Pancreas (tissue), 10 donors: ENCODE measurements at regions not wholly inside any gene's neighbourhood (a gene's known extent, or its start where the extent isn't known, plus 50 kb on each side); places are given as distances from the start of the nearest gene placed in this dataset.

Experiments used
- ATAC-seq, 4 donors: fragments of 200-7000 bp; cut with Tn5 transposase; one replicate each; pipeline versions ENCODE4 v1.8.0 to v1.9.1; 2020; ENCODE audit warnings: mild to moderate bottlenecking in 4 of 4, moderate library complexity in 4 of 4
- DNase-seq, 6 donors: peaks; one replicate each; pipeline ENCODE4 v3.0.0-alpha.2; 2020
- FAIRE-seq: peaks from 2 replicates; lab custom pipeline; 2012; peaks lifted over from hg19 to GRCh38; lab: Jason Lieb, UNC
- H3K27ac ChIP-seq, 4 donors: fragments of 200-600 bp; sonication (generic); 1 replicate in 3 of 4; 2 replicates in 1 of 4; pipeline versions ENCODE4 v1.5.0 to v1.8.0; 2020
- H3K27me3 ChIP-seq, 4 donors: fragments of 200-600 bp; one replicate each; pipeline ENCODE4 v1.8.0; 2021
- H3K36me3 ChIP-seq, 3 donors: fragments of 200-600 bp; sonication (generic) in 1 of 3; one replicate each; pipeline versions ENCODE4 v1.5.0 to v1.8.0; 2020 to 2021
- H3K4me1 ChIP-seq, 3 donors: fragments of 200-600 bp; one replicate each; pipeline ENCODE4 v1.8.0; 2021
- H3K4me3 ChIP-seq, 4 donors: fragments of 200-600 bp; sonication (generic) in 2 of 4; one replicate each; pipeline versions ENCODE4 v1.5.0 to v1.8.0; 2020 to 2021
- H3K9me3 ChIP-seq, 4 donors: fragments of 200-600 bp; one replicate each; pipeline ENCODE4 v1.8.0; 2021
- WGBS, 2 donors: extraction: QIAGEN DNeasy Blood & Tissue Kit; methylation state at CpG; one replicate each; pipeline ENCODE4 v1.1.7; 2013; 5-methylcytosine and 5-hydroxymethylcytosine counted together
- intact Hi-C, 3 donors: fragments of 100-400 bp; cut with DNase I; formaldehyde crosslinking; loops; one replicate each; pipeline versions ENCODE4 v1.11.1 to v1.14.2; 2022
- TF ChIP-seq, protein P1 (sequence below), 4 donors: fragments of 200-600 bp; sonication (generic) in 3 of 4; IDR thresholded peaks; one replicate each; pipeline versions ENCODE4 v1.5.0 to v1.8.0; 2021; ENCODE audit warnings: antibody characterized with exemption in 4 of 4
- donor health status: healthy with polysubstance abuse.
- donor health status: DM: no; HTN: no; CAD: no; lungs with moderate emphysema.
- donor health status: DM: no; HTN: no; CAD: no.
- donor health status: control.
- donor health status: control.
- donor health status: Bipolar disorder and iron deficiency.
- donor health status: DM: yes; HTN: yes; CAD: no.
- donor health status: DM: no; HTN: no; CAD: no.
- donor health status: DM: no; HTN: no; CAD: no.
- donor health status: DM: yes; HTN: yes; CAD: no.

DNA sequence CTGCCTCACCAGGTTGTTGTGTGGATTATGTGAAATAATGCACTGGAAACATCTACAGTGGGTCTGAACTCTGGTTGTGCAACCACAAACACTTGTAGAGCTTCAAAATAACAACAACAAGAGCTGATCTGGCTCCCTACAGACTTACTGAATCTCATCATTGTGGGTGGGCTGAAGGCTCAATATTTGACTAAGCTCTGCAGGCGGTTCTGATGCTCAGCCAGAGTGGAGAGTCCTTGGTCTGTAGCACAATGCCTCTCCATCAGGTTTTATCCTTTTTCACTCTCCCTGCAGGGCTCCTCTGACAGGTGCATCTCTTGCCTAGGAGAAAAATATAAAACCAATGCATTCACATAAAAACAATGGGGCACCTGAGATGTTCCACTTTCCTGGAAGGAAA is 456.3 kb upstream of the ONECUT1 start:
- Histone ChIP-seq H3K4me3 (no peak overlapping the region), H3K4me1 (peaks cover 0 to 1% (median 0%) of the 10 kb centered on the region in 3 donors), H3K27ac (no peak overlapping the region), H3K36me3 (no peaks in the 10 kb centered on the region), H3K27me3 (no peaks in the 10 kb centered on the region), H3K9me3 (no peaks in the 10 kb centered on the region)
- no peak for FAIRE-seq
- intact Hi-C loops, result no loop called here
- no peak for DNase-seq
- 92 to 100% methylated on average over 1 of the region's 1 CpG for WGBS, 2 donors
- TF ChIP-seq, protein P1, sequence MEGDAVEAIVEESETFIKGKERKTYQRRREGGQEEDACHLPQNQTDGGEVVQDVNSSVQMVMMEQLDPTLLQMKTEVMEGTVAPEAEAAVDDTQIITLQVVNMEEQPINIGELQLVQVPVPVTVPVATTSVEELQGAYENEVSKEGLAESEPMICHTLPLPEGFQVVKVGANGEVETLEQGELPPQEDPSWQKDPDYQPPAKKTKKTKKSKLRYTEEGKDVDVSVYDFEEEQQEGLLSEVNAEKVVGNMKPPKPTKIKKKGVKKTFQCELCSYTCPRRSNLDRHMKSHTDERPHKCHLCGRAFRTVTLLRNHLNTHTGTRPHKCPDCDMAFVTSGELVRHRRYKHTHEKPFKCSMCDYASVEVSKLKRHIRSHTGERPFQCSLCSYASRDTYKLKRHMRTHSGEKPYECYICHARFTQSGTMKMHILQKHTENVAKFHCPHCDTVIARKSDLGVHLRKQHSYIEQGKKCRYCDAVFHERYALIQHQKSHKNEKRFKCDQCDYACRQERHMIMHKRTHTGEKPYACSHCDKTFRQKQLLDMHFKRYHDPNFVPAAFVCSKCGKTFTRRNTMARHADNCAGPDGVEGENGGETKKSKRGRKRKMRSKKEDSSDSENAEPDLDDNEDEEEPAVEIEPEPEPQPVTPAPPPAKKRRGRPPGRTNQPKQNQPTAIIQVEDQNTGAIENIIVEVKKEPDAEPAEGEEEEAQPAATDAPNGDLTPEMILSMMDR (IDR thresholded peaks at IDR 0.05), result no peak
- no peak for ATAC-seq

DNA sequence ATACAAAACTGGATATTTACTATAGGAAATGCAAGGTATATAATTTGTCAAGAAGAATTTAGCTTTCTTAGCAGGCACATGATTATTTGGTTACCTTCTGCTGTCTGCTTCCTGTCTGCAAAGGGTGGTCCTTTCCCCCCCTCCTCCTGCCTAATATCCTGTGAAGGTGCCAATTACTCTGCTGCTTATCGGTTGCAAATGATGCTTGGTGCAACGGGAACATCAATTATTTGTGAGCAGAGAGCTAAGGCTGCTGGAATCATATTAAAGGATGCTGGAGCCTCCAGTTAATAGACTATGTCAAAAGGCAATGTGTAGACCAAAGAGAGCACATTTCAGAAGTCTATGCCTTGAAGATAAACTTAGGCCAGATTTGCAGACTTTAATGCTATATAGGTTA is 443.7 kb upstream of the ONECUT1 start:
- FAIRE-seq, result no peak
- no peak for ATAC-seq

DNA sequence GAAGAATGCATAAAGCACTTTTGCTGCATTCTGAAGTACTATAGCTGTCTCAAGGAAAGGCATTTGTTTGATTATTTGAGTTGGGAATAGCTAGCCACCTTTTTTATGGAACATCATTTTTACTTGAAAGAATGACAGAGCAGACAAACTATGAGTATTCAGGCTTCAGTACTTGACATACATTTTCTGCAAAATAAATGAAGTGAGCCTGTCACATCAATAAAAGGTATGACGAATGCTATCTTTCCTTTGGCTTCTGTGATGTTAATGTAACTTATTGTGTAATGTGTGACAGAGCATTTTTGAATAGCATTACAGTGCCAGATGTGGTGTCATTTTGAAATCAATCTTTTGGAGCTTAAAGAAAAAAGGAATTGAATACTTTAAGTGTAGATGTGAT is 440.3 kb upstream of the ONECUT1 start:
- Histone ChIP-seq H3K9me3 (no peaks in the 10 kb centered on the region), H3K27ac (no peak overlapping the region), H3K27me3 (no peaks in the 10 kb centered on the region), H3K4me1 (no peaks in the 10 kb centered on the region), H3K4me3 (no peak overlapping the region), H3K36me3 (no peaks in the 10 kb centered on the region)
- no peak for ATAC-seq
- TF ChIP-seq, protein P1 (IDR thresholded peaks at IDR 0.05), result no peak
- WGBS, 2 donors, result 64 to 69% methylated on average over 1 of the region's 1 CpG
- DNase-seq, result no peak
- intact Hi-C loops, result no loop called here
- FAIRE-seq, result no peak

More for the DNA sequence above, 443.7 kb upstream of the ONECUT1 start:
- Histone ChIP-seq H3K27me3 (no peaks in the 10 kb centered on the region), H3K9me3 (no peaks in the 10 kb centered on the region), H3K4me3 (no peak overlapping the region), H3K27ac (no peak overlapping the region), H3K4me1 (no peaks in the 10 kb centered on the region), H3K36me3 (no peaks in the 10 kb centered on the region)
- 59 to 68% methylated on average over 2 of the region's 2 CpGs for WGBS, 2 donors
- DNase-seq, result no peak
- TF ChIP-seq, protein P1 (IDR thresholded peaks at IDR 0.05), result no peak
- intact Hi-C loops, result no loop called here

DNA sequence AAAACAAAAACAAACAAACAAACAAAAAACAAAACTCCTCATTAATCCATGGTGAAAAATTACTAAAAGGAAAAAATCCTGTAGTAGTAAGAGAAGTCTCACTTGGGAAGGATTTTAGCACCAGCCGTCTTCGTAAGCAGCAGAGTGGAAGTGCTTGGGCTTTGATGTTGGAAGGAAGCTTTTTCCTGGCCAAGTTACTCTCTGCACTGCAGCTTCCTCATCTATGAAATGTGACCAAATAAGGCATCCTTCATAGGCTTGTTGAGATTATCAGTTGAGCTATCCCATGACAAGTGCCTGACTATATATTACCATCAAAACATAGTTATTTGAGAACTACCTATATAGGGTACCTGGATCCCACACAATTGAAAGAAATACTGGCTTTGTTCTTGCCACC is 436.4 kb upstream of the ONECUT1 start:
- FAIRE-seq, result no peak
- no peak overlapping the region for H3K4me3 ChIP-seq
- no peaks in the 10 kb centered on the region for H3K27me3 ChIP-seq
- intact Hi-C loops, result no loop called here
- ATAC-seq, result no peak
- no peak overlapping the region for H3K27ac ChIP-seq
- H3K4me1 ChIP-seq, result no peaks in the 10 kb centered on the region
- no peak for DNase-seq
- TF ChIP-seq, protein P1 (IDR thresholded peaks at IDR 0.05), result no peak
- H3K9me3 ChIP-seq, result no peaks in the 10 kb centered on the region
- no peaks in the 10 kb centered on the region for H3K36me3 ChIP-seq
- 89 to 96% methylated on average over 2 of the region's 2 CpGs for WGBS, 2 donors

DNA sequence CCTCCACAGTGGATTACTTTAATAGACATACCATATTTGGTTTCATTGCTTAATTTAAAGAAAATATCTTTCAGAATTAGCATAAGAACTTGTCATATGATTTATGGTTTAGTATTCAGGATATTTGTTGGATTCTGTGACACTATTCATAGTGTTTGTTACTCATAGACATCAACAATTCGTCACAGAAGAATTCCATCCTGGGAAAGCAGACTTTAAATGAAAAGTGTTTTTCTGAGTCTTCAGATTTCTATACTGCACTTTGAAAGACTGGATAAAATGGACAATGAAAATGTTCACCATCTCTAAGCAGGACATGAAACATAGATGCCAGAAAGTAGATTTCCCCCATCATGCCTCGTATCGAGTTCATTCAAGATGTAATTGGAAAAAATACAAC is 435.6 kb upstream of the ONECUT1 start:
- no peak for FAIRE-seq
- Histone ChIP-seq H3K27ac (no peak overlapping the region), H3K27me3 (no peaks in the 10 kb centered on the region), H3K4me1 (no peaks in the 10 kb centered on the region), H3K9me3 (no peaks in the 10 kb centered on the region), H3K36me3 (no peaks in the 10 kb centered on the region), H3K4me3 (no peak overlapping the region)
- no peak for DNase-seq
- no peak for ATAC-seq
- TF ChIP-seq, protein P1 (IDR thresholded peaks at IDR 0.05), result no peak
- WGBS, 2 donors, result 63 to 83% methylated on average over 3 of the region's 3 CpGs
- intact Hi-C loops, result no loop called here
